ENCODE measurements at regions not wholly inside any gene's neighbourhood (a gene's known extent, or its start where the extent isn't known, plus 50 kb on each side); places are given as distances from the start of the nearest gene placed in this dataset.

GRCh38 chr20:54355631-54356280 is 119.6 kb upstream of the DOK5 start:
- no peak overlapping the region for H3K27ac ChIP-seq (ENCODE audit: low read depth, low read length)
- H3K27me3 ChIP-seq (ENCODE audit: control insufficient read depth in 5 of 5, insufficient read depth in 4 of 5, low read length in 5 of 5), result no peaks in the 10 kb centered on the region
- no peaks in the 10 kb centered on the region for H3K36me3 ChIP-seq (ENCODE audit: control insufficient read depth in 5 of 5, insufficient read depth in 5 of 5, low read length in 5 of 5)
- H3K9me3 ChIP-seq (ENCODE audit: control insufficient read depth in 5 of 5, low read length in 5 of 5), result no peaks in the 10 kb centered on the region
- no peak overlapping the region for H3K4me3 ChIP-seq (ENCODE audit: low read depth in 1 of 5, low read length in 5 of 5)
- peaks cover 0 to under 1% (median 0%) of the 10 kb centered on the region in 5 donors for H3K4me1 ChIP-seq (ENCODE audit: control insufficient read depth in 5 of 5, insufficient read depth in 5 of 5, low read length in 5 of 5)
- H3K9ac ChIP-seq (ENCODE audit: low read length in 5 of 5), result peak overlapping the region in 1 of 5 donors; percentile 20

GRCh38 chr20:54356801-54357200 is 118.6 kb upstream of the DOK5 start:
- Histone ChIP-seq H3K4me3 (ENCODE audit: low read depth in 1 of 5, low read length in 5 of 5) (no peak overlapping the region), H3K27me3 (ENCODE audit: control insufficient read depth in 5 of 5, insufficient read depth in 4 of 5, low read length in 5 of 5) (no peaks in the 10 kb centered on the region), H3K4me1 (ENCODE audit: control insufficient read depth in 5 of 5, insufficient read depth in 5 of 5, low read length in 5 of 5) (no peaks in the 10 kb centered on the region), H3K27ac (ENCODE audit: low read depth, low read length) (no peak overlapping the region), H3K9me3 (ENCODE audit: control insufficient read depth in 5 of 5, low read length in 5 of 5) (no peaks in the 10 kb centered on the region), H3K9ac (ENCODE audit: low read length in 5 of 5) (no peak overlapping the region), H3K36me3 (ENCODE audit: control insufficient read depth in 5 of 5, insufficient read depth in 5 of 5, low read length in 5 of 5) (no peaks in the 10 kb centered on the region)

GRCh38 chr20:54361475-54361874 is 113.9 kb upstream of the DOK5 start:
- Histone ChIP-seq H3K9me3 (ENCODE audit: control insufficient read depth in 5 of 5, low read length in 5 of 5) (no peaks in the 10 kb centered on the region), H3K9ac (ENCODE audit: low read length in 5 of 5) (no peak overlapping the region), H3K27me3 (ENCODE audit: control insufficient read depth in 5 of 5, insufficient read depth in 4 of 5, low read length in 5 of 5) (no peaks in the 10 kb centered on the region), H3K27ac (ENCODE audit: low read depth, low read length) (no peak overlapping the region), H3K36me3 (ENCODE audit: control insufficient read depth in 5 of 5, insufficient read depth in 5 of 5, low read length in 5 of 5) (no peaks in the 10 kb centered on the region), H3K4me3 (ENCODE audit: low read depth in 1 of 5, low read length in 5 of 5) (no peak overlapping the region), H3K4me1 (ENCODE audit: control insufficient read depth in 5 of 5, insufficient read depth in 5 of 5, low read length in 5 of 5) (no peaks in the 10 kb centered on the region)

GRCh38 chr20:54362283-54362682 is 113.1 kb upstream of the DOK5 start:
- no peak overlapping the region for H3K4me3 ChIP-seq (ENCODE audit: low read depth in 1 of 5, low read length in 5 of 5)
- no peaks in the 10 kb centered on the region for H3K9me3 ChIP-seq (ENCODE audit: control insufficient read depth in 5 of 5, low read length in 5 of 5)
- no peaks in the 10 kb centered on the region for H3K36me3 ChIP-seq (ENCODE audit: control insufficient read depth in 5 of 5, insufficient read depth in 5 of 5, low read length in 5 of 5)
- no peaks in the 10 kb centered on the region for H3K4me1 ChIP-seq (ENCODE audit: control insufficient read depth in 5 of 5, insufficient read depth in 5 of 5, low read length in 5 of 5)
- H3K9ac ChIP-seq (ENCODE audit: low read length in 5 of 5), result no peak overlapping the region
- H3K27me3 ChIP-seq (ENCODE audit: control insufficient read depth in 5 of 5, insufficient read depth in 4 of 5, low read length in 5 of 5), result no peaks in the 10 kb centered on the region
- H3K27ac ChIP-seq (ENCODE audit: low read depth, low read length), result no peak overlapping the region

GRCh38 chr20:54364365-54364764 is 111.0 kb upstream of the DOK5 start:
- Histone ChIP-seq H3K9ac (ENCODE audit: low read length in 5 of 5) (no peak overlapping the region), H3K4me1 (ENCODE audit: control insufficient read depth in 5 of 5, insufficient read depth in 5 of 5, low read length in 5 of 5) (no peaks in the 10 kb centered on the region), H3K36me3 (ENCODE audit: control insufficient read depth in 5 of 5, insufficient read depth in 5 of 5, low read length in 5 of 5) (no peaks in the 10 kb centered on the region), H3K27ac (ENCODE audit: low read depth, low read length) (no peak overlapping the region), H3K4me3 (ENCODE audit: low read depth in 1 of 5, low read length in 5 of 5) (no peak overlapping the region), H3K9me3 (ENCODE audit: control insufficient read depth in 5 of 5, low read length in 5 of 5) (no peaks in the 10 kb centered on the region), H3K27me3 (ENCODE audit: control insufficient read depth in 5 of 5, insufficient read depth in 4 of 5, low read length in 5 of 5) (no peaks in the 10 kb centered on the region)

- Histone ChIP-seq H3K36me3 (ENCODE audit: control insufficient read depth in 5 of 5, insufficient read depth in 5 of 5, low read length in 5 of 5) (no peaks in the 10 kb centered on the region), H3K27ac (ENCODE audit: low read depth, low read length) (no peak overlapping the region), H3K9me3 (ENCODE audit: control insufficient read depth in 5 of 5, low read length in 5 of 5) (no peaks in the 10 kb centered on the region), H3K4me1 (ENCODE audit: control insufficient read depth in 5 of 5, insufficient read depth in 5 of 5, low read length in 5 of 5) (no peaks in the 10 kb centered on the region), H3K4me3 (ENCODE audit: low read depth in 1 of 5, low read length in 5 of 5) (no peak overlapping the region), H3K27me3 (ENCODE audit: control insufficient read depth in 5 of 5, insufficient read depth in 4 of 5, low read length in 5 of 5) (no peaks in the 10 kb centered on the region), H3K9ac (ENCODE audit: low read length in 5 of 5) (no peak overlapping the region)
Observed at GRCh38 chr20:54364919-54365318, 110.5 kb upstream of the DOK5 start.

- Histone ChIP-seq H3K27me3 (ENCODE audit: control insufficient read depth in 5 of 5, insufficient read depth in 4 of 5, low read length in 5 of 5) (no peaks in the 10 kb centered on the region), H3K4me1 (ENCODE audit: control insufficient read depth in 5 of 5, insufficient read depth in 5 of 5, low read length in 5 of 5) (no peaks in the 10 kb centered on the region), H3K27ac (ENCODE audit: low read depth, low read length) (no peak overlapping the region)
Observed at GRCh38 chr20:54366669-54367344, 108.6 kb upstream of the DOK5 start.

GRCh38 chr20:54368570-54368969 is 106.8 kb upstream of the DOK5 start:
- no peak overlapping the region for H3K4me3 ChIP-seq (ENCODE audit: low read depth in 1 of 5, low read length in 5 of 5)
- H3K27me3 ChIP-seq (ENCODE audit: control insufficient read depth in 5 of 5, insufficient read depth in 4 of 5, low read length in 5 of 5), result no peaks in the 10 kb centered on the region
- no peak overlapping the region for H3K27ac ChIP-seq (ENCODE audit: low read depth, low read length)
- H3K36me3 ChIP-seq (ENCODE audit: control insufficient read depth in 5 of 5, insufficient read depth in 5 of 5, low read length in 5 of 5), result no peaks in the 10 kb centered on the region
- H3K4me1 ChIP-seq (ENCODE audit: control insufficient read depth in 5 of 5, insufficient read depth in 5 of 5, low read length in 5 of 5), result no peaks in the 10 kb centered on the region
- no peak overlapping the region for H3K9ac ChIP-seq (ENCODE audit: low read length in 5 of 5)
- peaks cover 0 to under 1% (median 0%) of the 10 kb centered on the region in 5 donors for H3K9me3 ChIP-seq (ENCODE audit: control insufficient read depth in 5 of 5, low read length in 5 of 5)

More at GRCh38 chr20:54366669-54367344, 108.6 kb upstream of the DOK5 start:
- H3K9me3 ChIP-seq (ENCODE audit: control insufficient read depth in 5 of 5, low read length in 5 of 5), result no peaks in the 10 kb centered on the region
- H3K36me3 ChIP-seq (ENCODE audit: control insufficient read depth in 5 of 5, insufficient read depth in 5 of 5, low read length in 5 of 5), result no peaks in the 10 kb centered on the region
- no peak overlapping the region for H3K4me3 ChIP-seq (ENCODE audit: low read depth in 1 of 5, low read length in 5 of 5)
- no peak overlapping the region for H3K9ac ChIP-seq (ENCODE audit: low read length in 5 of 5)

GRCh38 chr20:54372313-54372712 is 103.1 kb upstream of the DOK5 start:
- no peaks in the 10 kb centered on the region for H3K4me1 ChIP-seq (ENCODE audit: control insufficient read depth in 5 of 5, insufficient read depth in 5 of 5, low read length in 5 of 5)
- no peaks in the 10 kb centered on the region for H3K36me3 ChIP-seq (ENCODE audit: control insufficient read depth in 5 of 5, insufficient read depth in 5 of 5, low read length in 5 of 5)
- H3K27ac ChIP-seq (ENCODE audit: low read depth, low read length), result no peak overlapping the region
- no peak overlapping the region for H3K4me3 ChIP-seq (ENCODE audit: low read depth in 1 of 5, low read length in 5 of 5)
- H3K27me3 ChIP-seq (ENCODE audit: control insufficient read depth in 5 of 5, insufficient read depth in 4 of 5, low read length in 5 of 5), result no peaks in the 10 kb centered on the region
- H3K9me3 ChIP-seq (ENCODE audit: control insufficient read depth in 5 of 5, low read length in 5 of 5), result peaks cover 0 to 3% (median 0%) of the 10 kb centered on the region in 5 donors
- no peak overlapping the region for H3K9ac ChIP-seq (ENCODE audit: low read length in 5 of 5)

GRCh38 chr20:54377992-54378773 is 97.2 kb upstream of the DOK5 start:
- Histone ChIP-seq H3K27ac (ENCODE audit: low read depth, low read length) (no peak overlapping the region), H3K4me3 (ENCODE audit: low read depth in 1 of 5, low read length in 5 of 5) (no peak overlapping the region), H3K27me3 (ENCODE audit: control insufficient read depth in 5 of 5, insufficient read depth in 4 of 5, low read length in 5 of 5) (no peaks in the 10 kb centered on the region), H3K9me3 (ENCODE audit: control insufficient read depth in 5 of 5, low read length in 5 of 5) (peaks cover 0 to 3% (median 0%) of the 10 kb centered on the region in 5 donors), H3K4me1 (ENCODE audit: control insufficient read depth in 5 of 5, insufficient read depth in 5 of 5, low read length in 5 of 5) (no peaks in the 10 kb centered on the region), H3K36me3 (ENCODE audit: control insufficient read depth in 5 of 5, insufficient read depth in 5 of 5, low read length in 5 of 5) (no peaks in the 10 kb centered on the region), H3K9ac (ENCODE audit: low read length in 5 of 5) (no peak overlapping the region)

Data from subcutaneous abdominal adipose tissue (tissue), 5 donors.